ENCODE measurements at regions not wholly inside any gene's neighbourhood (a gene's known extent, or its start where the extent isn't known, plus 50 kb on each side); places are given as distances from the start of the nearest gene placed in this dataset.
A peak's percentile ranks its signal among the peaks of the same experiment; 100 is the strongest.

GRCh38 chr11:29305456-29306232, 711.2 kb downstream of the KCNA4 start:
- no peak for DNase-seq

DNA sequence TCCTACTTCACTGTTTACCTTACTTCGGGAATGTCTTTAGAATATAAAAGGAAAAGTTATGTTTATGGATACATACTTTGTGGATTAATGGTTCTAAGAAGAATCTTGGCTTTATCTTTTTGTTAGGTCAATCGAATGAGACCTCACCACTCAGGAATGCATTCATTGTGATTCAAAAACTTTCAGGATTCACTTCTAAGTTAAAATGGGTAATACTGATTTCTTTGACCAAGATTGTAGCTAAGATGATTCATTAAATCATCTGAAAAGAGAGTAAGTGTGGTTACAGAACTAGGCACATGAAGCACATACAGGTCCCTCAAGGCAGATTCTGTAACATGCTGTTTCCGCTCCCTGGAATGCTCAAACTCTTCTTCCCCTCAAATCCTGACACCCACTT, 716.4 kb downstream of the KCNA4 start:
- DNase-seq: peak; percentile 88

GRCh38 chr11:29296680-29297079, 720.1 kb downstream of the KCNA4 start:
- DNase-seq: no peak

DNA sequence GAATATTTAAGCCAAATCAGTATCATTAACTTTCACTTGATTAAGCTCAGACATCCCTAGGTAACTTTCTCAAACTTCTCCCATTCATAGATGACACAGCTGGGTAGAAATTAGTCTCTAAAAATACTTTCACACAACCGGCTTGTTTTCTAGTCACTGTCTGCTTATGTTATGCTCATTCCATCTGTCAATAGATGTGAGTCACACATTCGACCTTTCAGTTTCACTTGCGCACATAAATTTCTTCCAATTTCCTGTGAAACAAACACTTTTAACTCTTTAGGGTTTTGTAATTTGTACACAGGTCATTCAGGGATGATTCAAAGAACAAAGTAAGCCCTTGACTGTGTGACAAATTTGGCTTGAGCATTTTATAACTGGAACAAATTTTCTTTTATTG, 723.0 kb downstream of the KCNA4 start:
- DNase-seq: peak; percentile 78

GRCh38 chr11:29282088-29282487, 734.7 kb downstream of the KCNA4 start:
- peak; percentile 94 for DNase-seq

- no peak for DNase-seq
Observed at GRCh38 chr11:29281271-29281777, 735.5 kb downstream of the KCNA4 start.

GRCh38 chr11:29280452-29280851, 736.4 kb downstream of the KCNA4 start:
- DNase-seq: no peak

DNA sequence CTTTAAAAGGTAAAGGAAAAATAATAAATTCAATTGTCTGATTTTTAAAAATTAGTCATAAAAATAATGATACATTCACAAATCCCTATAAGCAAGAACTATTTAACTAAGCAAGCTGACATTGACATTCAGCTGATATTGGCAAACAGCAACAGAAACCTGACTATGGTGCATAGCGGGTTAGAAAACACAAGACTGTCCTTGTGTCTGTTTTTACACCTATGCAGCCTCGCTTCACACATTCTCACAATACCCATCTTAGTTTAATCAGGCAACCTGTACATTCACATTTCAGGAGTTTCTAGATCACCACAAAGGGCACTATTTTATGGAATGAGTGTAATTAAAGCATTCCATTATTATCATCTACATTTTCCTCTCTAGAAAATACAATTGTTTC, 737.1 kb downstream of the KCNA4 start:
- no peak for DNase-seq

DNA sequence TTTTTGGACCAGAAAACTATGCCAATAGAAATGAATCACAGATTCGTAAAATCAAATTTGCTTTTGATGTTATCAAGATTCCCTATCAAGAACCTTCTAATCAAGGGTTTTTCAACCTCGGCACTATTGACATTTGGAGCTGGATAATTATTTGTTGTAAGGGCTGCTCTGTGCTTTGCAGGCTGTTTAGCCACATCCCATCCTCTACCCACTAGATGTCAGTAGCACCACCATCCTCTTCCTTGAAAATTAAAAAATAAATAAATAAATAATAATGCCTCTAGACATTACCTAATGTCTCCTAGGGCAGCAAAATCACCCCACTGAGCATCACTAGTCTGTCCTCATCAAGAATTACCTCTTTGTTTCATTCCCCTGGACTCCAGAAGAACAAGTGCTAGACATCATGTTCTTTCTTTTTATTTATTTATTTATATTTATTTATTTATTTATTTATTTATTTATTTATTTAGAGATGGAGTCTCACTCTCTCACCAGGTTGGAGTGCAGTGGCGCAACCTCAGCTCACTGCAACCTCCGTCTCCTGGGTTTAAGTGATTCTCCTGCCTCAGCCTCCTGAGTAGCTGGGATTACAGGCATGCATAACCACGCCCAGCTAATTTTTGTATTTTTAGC, 744.7 kb downstream of the KCNA4 start:
- DNase-seq: peak; percentile 52

DNA sequence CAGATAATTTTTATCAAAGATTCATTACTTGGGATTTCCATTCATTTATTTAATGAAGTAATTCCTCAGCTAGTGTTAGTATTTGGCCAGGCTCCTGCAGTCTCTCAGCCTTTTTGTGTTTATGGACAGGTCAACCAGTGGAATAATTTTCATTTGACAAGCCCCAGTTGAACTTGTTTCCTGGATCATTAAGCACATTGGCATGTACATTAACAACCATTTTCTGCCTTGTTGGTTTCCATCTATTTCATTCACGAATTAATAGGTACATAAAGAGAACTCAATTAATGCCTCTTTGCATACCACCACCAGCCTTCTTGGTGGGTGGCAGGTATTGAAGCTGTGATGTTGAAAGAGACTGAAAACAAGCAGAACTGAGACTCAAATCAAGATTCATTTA, 745.2 kb downstream of the KCNA4 start:
- DNase-seq: no peak

GRCh38 chr11:29268733-29269132, 748.1 kb downstream of the KCNA4 start:
- no peak for DNase-seq

DNA sequence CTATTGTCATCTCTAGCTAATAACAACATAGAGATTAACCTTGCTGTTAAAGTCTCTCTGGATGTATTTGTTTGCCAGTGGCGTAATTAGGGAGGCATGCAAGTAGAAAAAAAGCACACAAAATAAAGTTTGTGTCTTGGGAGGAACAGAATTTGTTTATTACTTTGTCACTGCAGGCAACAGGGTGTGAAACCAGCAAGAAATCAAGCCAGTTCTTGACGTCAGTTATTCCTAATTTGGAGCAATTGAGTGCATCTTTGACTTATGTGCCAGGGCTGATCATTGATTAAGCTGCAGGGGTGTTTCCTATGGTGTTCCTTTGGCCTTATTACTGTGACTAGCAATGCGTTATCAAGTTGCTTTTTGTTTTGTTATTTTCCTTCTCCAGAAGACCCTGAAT, 751.0 kb downstream of the KCNA4 start:
- no peak for DNase-seq

GRCh38 chr11:29265381-29265780, 751.4 kb downstream of the KCNA4 start:
- DNase-seq: no peak

- no peak for DNase-seq
Observed at GRCh38 chr11:29263971-29264682, 752.7 kb downstream of the KCNA4 start.

DNA sequence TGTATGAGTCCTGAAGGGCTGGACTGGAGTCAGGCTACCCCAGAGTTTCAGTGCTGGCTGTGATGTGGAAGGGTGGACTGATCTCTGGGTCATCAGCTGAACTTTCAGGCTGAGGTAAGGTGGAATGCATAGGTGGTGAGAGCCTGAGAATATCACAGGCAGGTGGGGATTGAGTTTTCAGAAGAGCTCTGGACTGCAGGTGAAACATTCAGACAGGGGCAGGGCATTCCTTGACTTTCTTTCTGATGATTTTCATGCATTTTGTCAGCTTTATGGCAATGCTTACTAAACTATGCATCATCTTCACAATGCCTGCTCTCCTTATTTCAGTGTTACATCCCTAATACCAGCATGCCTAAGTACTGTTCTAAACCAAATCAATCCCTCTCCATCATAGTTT, 755.0 kb downstream of the KCNA4 start:
- DNase-seq: no peak

DNA sequence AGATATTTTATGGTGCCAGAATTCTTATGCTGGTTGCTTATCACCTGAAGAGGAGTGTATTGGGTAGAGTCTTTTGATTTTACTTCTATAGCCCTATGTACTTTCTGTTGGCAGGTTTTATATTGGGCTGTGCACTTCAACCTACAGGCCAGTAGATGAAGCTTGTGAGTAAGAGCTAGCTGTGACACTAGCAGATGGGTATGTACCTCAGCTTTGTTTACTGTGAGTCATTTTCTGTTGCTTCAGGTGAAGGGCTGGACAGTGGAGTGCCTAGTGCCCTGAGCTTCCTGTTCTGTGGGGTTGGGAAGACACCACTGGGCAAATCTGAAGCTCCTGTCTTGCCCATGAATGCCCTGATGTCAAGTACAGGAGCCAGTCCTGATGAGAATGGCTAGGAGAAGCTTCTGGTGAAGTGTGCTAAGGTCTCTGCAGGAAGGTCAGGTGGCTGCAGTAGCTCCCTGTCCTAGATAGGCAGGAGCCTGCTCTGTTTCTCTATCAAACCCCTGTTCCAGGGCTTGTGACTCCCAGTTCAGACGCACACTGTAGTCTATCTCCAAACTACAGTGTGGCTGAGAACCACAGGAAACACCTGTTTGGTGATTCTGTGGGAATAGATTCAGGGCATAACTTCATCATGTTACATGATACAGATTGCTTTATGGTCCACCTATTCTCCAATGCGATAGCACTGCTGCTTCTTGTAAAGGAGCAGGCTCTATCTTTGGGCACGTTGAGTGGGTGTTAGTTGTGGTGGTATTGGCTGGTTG, 755.7 kb downstream of the KCNA4 start:
- no peak for DNase-seq

GRCh38 chr11:29258411-29258810, 758.4 kb downstream of the KCNA4 start:
- DNase-seq: no peak

- peak; percentile 54 for DNase-seq
Observed at GRCh38 chr11:29256580-29256979, 760.2 kb downstream of the KCNA4 start.

DNA sequence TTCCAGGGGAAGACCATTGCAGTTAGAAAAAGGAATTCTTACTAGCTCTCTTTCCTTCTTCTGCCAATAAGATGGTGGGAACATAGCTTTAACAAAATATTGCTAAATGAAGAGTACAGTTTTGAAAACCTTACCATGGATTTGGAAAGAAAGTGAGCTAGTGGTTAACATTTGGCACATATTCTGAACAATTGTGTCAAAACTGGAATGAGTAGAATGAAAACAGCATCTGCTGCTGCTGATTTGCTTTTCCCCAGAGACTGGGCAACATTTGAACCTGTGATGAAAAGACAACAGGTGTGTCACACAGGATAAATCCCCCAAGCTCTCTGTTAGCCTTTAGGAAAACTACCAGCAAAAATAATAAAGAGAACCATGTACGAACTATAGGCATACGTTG, 761.4 kb downstream of the KCNA4 start:
- DNase-seq: no peak

- DNase-seq: no peak
Observed at GRCh38 chr11:29251738-29252137, 765.1 kb downstream of the KCNA4 start.

GRCh38 chr11:29249713-29250112, 767.1 kb downstream of the KCNA4 start:
- no peak for DNase-seq

DNA sequence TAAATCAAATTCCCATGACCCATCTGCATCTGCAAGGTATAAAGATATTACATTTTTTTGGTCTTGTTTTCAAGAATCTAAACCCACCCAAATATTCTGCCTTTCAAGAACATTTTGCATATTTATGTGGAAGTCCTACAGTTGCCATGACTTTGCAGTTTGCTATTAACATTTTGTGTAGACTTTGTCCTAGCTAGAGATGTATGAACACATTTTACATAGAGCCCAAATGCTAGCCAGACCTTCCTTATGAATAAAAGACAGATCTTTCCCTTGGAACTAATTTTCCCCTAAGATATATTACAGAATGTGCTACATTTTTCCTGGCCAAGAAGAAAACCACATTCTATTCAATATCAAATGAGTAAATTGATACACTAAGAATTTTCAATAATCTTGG, 772.5 kb downstream of the KCNA4 start:
- no peak for DNase-seq

DNA sequence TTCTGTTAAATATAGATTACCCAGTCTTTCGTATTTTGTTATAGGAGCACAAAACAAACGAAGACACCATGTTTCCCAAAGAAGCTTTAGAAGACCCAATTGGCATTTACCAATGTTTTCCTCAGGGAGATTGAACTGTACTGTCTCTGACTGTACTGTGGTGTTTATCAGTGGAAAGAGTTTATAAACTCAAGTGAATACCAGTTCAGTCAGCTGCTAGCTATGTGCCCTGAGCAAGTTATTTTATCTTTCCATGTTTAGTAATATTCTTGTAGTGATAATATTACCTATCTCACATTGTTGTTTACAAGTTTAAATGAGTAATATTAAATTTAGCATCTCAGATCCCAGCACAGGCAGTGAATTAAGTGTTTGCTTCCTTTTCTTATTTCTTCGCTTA, 773.2 kb downstream of the KCNA4 start:
- no peak for DNase-seq
